Islet precursor cell (in vitro differentiated cells): ENCODE measurements at regions not wholly inside any gene's neighbourhood (a gene's known extent, or its start where the extent isn't known, plus 50 kb on each side); places are given as distances from the start of the nearest gene placed in this dataset.
A peak's percentile ranks its signal among the peaks of the same experiment; 100 is the strongest.
"Not testable (repeated sequence)": the region's sequence is repeated elsewhere in the genome, so short reads cannot be mapped to it uniquely, and the experiment has no call there.

Experiments used
- DNase-seq: peaks from one replicate; pipeline ENCODE4 v3.0.0-alpha.2; 2018

DNA sequence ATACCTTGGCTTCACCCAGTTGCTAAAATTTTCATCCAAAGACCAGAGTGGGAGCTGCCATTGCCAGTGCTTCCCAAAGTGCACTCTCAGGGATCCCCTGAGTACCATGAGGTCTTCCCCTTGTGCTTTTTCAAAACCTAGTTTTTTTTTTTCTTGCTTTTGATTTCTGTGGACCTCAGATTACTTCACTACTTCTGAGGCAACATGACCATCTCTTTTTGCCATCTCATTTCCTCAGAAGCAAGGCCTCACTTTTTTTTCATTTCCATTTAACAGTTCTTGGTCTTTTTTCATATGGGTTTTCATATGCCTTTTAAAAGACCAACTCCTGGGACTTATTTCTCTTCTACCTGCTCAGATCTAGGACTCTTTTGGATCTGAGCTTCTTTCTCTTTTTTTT lies 64.1 kb upstream of the MMS22L start:
- no peak for DNase-seq

DNA sequence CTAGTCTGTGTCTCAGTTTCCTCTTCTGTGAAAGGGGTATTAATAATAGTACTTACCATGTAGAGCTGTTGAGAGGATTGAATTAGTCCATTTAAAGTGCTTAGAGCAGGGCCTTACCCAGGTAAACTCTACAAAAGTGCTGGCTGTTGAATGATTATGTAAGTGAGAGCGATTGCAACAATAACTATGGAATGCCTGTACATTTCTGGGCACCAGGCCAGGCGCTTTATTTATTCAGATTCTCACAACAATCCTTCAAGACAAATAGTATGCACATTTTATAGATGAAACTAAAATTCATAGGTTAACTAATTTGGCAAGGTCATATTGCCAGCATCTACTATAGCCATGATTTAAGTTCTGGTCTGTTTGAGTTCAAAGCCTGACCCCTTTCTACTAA lies 78.3 kb upstream of the MMS22L start:
- no peak for DNase-seq

DNA sequence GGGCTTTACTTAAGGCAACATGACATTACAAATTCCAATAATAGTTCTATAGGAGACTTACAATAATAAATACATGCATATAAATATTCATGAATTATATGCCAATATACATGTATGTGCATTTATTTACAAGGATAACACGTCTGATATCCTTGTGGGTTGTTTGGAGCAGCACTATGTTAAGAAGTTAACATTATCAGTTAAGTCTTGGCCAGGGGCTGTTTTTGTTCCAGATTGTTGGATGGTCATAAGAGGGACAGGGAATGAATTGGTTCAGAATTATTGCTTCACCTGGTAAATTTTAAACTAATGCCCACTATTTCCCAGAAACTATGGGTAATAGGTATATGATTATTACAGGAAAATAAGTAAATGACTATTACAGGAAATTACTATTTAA lies 81.3 kb upstream of the MMS22L start:
- DNase-seq: no peak

DNA sequence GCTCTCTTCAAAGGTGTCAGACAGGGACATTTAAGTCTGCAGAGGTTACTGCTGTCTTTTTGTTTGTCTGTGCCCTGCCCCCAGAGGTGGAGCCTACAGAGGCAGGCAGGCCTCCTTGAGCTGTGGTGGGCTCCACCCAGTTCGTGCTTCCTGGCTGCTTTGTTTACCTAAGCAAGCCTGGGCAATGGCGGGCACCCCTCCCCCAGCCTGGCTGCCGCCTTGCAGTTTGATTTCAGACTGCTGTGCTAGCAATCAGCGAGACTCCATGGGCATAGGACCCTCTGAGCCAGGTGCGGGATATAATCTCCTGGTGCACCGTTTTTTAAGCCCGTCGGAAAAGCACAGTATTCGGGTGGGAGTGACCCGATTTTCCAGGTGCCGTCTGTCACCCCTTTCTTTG lies 99.1 kb upstream of the MMS22L start:
- DNase-seq: not testable (repeated sequence)

DNA sequence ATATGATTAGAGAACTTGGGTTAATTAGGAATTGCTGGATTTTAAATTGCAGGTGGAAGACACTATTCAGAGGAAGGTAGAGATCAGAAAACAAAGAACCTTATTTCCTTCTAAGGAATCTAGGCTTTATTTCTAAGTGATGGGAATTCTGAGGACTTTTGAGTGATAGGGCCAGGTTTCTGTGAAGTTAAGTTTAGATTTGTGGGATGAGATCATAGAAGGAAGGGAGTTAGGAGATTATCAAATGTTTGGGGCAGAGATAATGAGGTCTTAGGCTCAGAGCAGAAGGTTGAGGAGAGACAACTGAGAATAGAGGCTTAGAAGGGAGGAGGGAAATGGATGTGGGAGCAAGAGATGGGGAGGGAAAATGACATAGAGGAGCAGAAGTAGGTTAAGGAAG lies 109.7 kb upstream of the MMS22L start:
- no peak for DNase-seq

DNA sequence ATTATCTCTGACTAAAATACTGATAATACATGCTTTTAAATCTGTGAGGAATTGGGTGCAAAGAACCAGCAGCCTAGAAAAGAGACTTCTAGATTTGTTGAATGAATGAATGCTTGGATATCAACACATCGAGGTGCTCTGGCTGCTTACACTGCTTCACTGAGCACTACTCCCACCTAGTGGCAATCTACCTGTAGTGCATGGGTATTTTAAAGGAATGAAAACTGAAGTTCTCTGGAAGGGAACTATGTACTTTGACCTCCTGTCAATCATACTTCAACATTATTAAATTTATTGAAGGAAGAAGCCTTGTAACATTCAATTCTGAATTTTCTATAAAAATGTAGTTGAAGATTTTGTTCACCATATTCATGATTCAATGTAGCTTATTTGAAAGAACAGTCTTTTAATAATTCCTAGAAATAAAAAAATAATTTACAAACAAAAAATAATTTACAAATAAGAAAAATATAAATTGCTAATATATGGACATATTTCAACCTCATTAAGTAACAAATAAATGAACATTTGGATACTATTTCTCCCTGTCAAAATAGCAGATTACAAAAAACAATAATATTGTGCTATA lies 111.2 kb upstream of the MMS22L start:
- peak; percentile 58 for DNase-seq

DNA sequence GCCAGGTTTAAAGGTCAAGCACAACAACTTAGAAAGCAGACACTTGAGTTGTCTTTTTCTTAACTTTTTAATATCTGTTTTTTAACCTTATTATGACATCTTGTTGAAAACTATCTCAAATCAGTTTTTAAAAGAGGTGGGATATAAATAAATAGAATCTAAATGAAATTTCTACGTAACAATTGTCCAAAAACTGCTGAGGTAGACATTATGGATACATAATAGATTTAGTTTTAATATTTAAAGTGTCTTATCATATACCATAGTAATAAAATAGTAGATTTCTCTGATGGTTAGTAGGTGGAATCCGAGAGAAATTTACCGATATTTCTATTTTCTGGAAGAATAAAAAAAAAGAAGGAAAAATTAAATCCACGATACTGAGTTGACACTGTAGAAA lies 113.9 kb upstream of the MMS22L start:
- DNase-seq: no peak

DNA sequence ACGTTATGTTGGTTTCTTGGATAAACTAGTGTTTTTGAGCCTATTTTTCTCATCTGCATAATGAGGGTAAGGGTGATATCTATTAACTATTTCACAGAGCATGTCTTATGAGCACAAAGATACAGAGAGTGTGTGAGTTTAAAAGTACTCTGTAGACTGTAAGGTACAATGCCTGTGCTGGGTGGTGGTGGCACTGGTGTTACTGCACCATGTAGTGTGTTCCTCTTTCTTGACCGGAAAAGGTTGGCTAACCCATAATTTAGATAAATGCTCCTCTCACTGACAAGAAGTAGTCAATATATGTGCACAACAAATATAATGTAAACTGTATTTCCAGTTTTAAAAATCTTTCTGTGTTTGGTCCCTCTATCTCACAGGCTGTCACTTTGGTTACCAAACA lies 116.2 kb upstream of the MMS22L start:
- no peak for DNase-seq

DNA sequence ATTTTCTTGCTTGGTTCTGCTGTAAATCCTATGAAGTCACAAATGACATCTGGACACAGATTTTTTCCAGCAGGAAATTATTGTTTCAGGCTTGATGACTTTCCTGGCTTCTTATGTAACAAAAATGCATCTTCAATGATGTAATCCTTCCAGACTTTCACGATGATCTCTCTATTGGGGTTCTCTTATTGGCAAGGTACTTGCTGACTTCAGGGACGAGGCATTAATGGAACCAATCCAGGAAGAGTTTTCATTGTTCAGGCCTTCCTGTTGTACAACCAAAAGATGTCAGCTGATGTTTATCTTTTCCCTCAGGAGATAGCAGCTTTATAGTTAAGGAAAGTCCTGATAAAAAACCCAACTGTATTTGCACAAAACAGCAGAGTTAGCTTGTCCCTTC lies 118.5 kb upstream of the MMS22L start:
- DNase-seq: no peak

DNA sequence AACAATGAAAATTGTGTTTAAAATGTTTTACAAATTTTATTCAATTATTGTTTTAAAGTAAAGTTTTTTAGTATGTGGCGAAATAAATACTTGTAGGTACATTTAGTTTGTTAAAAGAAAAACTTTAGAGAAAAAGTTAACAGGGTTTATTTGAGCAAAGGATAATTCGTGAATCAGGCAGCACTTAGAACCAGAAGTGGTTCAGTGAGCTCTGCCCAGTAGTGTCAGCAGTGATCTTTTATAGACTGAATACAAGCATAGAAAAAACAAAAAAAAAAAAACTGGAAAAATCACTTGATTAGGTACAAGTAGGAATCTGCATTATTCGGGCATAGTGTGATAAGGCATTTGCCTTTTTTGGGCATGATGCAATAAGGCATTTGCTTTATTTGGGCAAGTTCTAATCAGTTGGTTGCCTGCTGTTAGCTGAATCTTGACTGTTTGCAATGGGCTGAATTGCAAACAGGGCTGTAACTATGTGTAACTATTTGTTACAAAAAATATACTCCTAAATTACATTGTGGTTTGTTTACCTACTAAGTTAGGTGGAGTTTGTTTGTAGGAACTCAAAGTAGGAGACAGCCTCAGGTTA lies 122.9 kb upstream of the MMS22L start:
- DNase-seq: no peak

DNA sequence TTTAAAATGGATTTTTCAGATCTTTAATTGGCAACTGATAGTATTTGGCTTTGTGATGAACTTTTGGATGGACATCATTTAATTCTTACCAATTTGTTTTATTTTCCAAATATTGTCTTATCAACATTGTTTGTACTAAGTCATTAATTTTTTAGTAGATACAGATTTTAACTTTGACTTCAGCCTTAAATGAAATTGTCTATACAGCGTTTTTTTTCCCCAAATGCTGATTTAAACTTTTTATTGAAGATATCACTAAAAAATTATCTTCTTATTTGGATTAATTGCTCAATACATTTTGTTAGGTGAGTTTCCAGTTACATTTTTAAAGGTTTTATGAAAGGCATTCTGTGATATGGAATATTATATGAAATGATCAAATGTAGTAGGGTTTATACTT lies 123.6 kb upstream of the MMS22L start:
- no peak for DNase-seq

DNA sequence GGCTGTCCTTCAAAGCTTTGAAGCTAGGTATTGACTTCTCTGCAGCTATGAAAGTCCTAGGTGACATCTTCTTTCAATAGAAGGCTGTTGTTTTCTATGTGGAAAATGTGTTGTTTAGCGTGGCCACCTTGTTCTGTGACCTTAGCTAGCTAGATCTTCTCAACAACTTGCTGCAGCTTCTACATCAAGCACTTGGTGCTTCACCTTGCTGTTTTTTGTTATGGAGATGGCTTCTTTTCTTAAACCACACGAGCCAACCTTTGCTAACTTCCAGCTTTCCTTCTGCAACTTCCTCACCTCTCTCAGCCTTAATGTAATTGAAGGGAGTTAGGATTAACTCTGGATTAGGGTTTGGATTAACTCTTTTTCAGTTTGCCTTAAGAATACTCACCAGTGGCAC lies 128.6 kb upstream of the MMS22L start:
- DNase-seq: no peak

DNA sequence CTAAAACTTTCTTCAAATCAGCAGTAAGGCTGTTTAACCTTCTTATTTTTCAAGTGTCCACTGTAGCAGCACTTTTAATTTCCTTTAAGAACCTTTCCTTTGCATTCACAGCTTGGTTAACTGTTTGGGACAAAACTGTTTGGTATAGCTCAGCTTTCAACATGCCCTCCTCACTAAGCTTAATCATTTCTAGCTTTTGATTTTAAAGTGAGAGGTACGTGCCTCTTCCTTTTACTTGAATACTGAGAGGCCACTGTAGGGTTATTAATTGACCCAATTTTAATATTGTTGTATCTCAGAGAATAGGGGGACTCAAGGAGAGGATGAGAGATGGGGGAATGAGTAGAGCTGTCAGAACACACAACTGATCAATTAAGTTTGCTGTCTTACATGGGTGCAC lies 129.5 kb upstream of the MMS22L start:
- DNase-seq: no peak

DNA sequence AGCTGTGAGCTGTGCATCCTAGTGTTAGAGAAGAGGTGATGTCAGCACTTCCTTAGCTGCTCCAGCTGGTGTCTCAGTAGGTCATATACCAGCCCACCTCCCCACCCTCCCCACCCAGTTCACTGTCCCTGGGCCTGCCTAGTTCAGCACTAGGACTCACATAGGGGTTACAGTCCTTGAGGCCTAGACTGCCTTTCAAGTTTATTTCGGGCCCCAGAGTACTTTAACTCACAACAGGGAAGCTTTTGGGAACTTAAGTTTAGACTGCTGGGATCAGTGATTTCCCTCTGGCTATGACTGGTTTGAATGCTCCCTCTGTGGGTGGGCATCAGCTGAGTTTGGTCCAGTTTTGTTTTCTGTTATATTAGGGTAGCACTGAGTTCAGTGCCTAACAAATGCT lies 139.2 kb upstream of the MMS22L start:
- DNase-seq: no peak

DNA sequence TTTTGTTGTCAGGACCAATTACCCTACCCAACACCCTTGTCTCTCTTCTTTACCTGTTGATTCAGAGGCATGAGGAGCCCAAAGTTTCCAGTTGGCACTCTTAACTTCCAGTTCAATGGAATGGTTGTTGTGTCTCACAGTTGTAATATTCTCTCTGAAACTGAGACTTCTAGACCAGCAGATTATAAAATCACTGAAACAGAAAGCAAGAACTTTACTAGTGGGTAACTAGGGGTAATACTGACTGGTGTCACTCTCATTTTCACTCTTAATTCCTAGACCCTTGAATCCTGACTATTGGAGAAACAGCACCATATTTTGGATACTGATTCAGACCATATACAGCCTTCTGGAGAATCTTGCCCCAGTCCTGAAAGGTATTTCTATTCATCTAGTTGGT lies 140.2 kb upstream of the MMS22L start:
- DNase-seq: no peak

DNA sequence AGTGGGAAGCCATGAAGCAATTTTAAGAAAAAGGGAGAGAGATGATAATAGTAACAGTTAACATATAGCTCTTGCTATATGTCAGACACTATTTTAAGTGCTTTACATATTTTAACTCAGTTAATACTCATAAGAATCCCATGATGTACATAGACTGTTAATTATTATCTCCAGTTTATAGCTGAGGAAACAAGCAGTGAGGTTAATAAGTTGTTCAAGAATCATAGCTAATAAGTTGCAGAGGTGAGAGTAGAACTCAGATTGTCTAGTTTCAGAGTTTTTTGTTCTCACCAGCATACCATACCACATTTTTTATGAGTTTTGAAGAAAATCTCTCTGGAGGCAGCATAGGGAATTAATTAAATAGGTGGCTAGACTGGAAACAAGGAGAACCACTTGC lies 144.6 kb upstream of the MMS22L start:
- DNase-seq: no peak

DNA sequence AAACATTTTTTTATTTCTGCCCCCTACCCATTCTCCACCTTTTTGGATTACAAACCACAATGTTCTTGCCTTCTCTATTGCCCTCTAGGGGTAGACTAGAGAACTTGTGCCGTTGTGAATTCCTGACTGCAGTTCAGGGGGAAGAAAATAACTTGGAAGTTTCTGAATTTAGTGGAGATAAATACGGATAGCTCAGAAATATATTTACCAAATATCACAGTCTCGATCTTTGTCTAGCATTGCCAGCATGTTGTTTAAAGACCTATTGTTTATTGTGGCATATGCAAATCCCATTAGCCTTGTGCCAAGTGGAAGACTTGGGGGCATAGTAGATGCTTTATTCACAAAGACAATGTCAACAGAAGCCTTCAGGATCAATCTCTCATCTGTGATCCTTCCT lies 154.1 kb upstream of the MMS22L start:
- DNase-seq: no peak

DNA sequence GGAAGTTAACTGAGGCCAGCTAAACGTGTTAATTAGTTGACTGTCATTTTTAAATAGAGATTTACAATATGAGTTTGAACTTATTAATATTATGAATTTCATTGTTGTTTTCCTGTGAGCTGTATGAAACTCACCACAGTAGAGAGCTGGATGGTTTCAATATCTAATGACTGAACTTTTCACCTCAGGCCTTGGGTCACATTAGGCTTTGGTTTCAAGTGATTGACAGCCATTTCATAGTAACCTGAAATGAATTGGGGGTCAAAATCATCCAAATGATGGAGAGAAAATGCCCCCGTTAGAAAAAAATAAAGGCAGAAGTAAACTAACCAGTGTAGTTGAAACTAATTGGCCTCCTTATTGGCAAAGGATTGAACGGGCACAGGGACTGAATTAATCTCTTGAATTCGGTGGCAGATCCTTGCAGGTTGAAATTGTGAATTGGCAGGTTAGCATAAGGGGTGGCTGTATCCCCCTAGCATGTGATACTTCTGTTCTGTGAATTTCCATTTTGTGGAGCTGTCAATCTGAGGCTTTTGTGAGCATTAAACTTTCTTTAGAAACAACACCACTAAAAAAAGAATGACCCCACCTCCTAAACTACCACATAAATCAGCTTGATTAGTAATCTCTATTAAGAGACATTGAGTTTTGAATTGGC lies 155.1 kb upstream of the MMS22L start:
- no peak for DNase-seq

DNA sequence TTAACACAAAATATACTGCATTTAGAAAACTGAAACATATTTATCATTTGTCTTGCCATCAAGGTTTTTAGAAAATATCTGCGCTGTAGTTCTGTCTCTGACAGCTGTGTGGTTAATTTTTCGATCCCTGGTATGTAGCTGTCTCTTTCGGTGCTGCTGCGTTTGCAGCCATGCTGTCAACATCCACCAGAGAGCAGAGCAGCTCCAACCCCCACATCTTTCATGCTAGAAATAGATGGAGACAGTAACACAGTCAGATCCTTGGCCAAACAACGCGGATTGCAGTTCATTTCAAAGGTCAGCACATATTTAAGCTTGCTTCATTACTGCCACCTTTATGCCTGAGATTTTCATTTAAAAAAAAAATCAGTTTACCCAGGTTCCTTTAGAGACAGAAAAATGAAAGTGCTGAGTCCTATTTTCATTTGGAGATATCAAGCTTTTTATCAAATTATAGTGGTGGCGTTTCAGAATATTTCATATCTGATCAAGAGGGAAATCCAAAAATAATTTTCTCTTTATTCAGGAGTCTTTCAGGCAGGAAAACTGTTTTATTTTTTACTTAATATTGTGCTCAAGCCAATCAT lies 157.7 kb upstream of the MMS22L start:
- peak; percentile 74 for DNase-seq

DNA sequence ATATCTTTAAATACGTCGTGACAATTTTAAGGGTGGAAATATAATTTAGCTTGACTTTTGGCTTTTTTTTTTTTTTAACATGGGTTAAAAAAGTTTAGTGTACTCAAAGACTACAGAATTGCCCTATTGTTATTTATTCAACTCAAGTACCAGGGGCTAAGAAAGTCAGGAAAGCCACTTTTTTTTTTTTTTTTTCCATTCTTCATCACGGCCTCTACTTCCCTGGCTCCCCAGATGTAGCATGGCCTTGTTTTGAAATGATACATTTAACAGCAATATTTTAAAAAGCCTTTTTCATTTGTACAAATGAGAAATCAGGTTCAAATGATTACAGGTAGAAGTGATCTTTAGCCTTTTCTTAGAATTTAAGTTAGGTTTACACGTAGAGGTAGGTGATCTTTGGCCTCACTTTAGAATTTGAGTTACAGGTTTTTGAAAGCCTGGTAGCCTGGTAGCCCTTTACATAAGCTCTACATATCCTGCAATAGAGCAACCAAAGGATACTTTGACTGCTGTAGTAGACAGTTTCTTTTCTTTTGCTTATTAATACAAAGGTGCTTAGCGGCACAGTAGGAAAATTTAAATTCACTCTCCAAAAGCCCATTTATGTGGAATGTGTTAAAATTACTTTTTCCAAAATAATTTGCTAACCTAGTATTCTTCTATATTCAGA lies 160.5 kb upstream of the MMS22L start:
- DNase-seq: no peak

DNA sequence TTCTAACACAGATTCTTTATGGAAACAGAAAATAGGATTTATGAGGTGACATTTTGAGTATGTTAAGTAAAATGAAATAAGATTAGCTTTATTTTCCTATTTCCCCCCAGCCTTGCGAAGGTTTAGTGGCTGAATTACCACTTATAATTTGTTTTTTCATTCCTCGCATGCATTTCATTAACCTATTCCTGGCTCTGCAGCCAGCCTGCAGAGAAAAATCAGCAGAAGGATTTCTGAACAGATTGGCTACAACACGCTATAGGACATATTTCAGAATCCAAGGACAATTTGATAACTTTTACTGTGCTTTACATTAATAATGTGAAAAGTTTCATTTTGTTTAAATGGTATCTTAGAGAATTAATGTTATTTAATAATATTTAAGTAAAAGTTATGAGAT lies 162.4 kb upstream of the MMS22L start:
- DNase-seq: no peak

DNA sequence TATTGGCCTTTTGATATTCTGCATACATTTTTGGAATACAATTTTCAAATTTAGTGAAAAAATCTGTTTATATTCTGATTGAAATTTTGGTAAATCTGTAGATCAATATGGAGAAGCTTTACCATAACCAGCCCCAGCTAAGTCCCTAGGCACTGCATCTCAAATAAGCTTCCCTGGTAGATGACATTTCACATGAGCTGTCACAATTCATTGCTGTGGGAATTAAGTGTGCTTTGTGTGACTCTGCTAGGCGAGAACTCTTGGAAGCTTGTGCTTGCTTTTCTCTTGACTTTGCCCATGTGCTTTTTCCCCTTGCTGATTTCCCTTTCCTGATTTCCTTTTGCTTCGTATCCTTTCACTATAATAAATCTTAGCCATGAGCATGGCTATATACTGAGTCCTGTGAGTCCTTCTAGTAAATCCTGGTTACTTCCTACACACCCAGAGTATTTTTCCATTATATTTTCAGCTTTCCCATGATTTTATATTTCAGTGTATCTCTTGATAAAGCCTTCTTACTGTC lies 166.5 kb upstream of the MMS22L start:
- no peak for DNase-seq

DNA sequence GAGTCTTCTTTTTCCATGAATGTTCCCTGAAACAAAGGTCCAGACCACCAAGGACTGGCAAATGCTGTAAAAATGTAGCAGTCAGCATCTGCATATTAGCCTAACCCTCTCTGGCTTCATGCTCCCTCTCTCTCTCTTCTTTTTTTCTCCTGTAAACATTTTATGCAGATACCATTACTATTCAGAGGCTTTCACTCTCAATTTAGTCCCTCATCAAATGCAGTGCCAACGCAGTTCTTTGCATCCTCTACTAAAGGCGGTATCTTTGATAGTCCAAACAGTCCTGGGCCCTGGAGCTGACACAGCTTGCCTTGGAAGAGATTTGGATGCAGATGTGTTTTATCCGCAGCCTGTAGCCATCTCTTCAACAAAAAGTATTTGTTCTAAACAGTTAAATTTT lies 167.1 kb upstream of the MMS22L start:
- DNase-seq: no peak

DNA sequence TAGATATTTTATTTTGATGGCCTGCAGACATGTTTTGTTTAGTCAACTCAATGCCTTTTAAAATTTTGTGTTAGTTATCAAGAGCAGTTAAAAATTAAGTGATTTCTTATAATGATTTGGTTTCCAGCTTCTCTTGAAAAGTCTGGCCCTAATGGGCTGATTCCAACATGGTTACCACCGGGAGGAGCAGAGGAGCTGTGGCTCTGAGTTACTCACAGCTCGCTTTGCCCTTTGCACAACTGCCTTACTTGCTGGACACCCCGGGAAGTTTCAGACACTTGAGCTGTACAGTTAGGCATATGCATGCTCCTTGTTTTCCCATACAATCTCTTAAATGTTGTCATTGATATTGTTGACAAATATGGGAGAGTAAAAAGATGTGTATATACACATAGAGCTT lies 173.1 kb upstream of the MMS22L start:
- DNase-seq: peak; percentile 53
